ENCODE measurements at regions not wholly inside any gene's neighbourhood (a gene's known extent, or its start where the extent isn't known, plus 50 kb on each side); places are given as distances from the start of the nearest gene placed in this dataset.

DNA sequence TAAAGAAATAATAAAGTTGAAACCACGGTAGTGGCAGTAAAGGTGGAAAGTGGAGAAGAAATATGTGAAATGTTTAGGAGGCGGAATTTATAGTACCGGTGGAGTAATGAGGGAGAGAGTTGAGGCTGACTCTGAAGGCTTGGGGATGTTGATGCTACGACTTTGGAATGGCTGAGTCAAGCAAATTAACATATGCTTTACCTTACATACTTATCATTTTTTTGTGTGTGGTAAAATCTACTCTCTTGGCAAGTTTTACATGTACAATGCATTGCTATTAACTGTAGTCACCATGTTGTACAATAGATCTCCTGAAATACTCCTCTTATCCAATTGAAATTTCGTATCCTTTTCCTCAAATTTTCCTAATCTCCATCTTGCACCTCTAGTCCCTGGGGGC, 179.0 kb downstream of the TAF11L14 start:
- TF ChIP-seq, protein P1, sequence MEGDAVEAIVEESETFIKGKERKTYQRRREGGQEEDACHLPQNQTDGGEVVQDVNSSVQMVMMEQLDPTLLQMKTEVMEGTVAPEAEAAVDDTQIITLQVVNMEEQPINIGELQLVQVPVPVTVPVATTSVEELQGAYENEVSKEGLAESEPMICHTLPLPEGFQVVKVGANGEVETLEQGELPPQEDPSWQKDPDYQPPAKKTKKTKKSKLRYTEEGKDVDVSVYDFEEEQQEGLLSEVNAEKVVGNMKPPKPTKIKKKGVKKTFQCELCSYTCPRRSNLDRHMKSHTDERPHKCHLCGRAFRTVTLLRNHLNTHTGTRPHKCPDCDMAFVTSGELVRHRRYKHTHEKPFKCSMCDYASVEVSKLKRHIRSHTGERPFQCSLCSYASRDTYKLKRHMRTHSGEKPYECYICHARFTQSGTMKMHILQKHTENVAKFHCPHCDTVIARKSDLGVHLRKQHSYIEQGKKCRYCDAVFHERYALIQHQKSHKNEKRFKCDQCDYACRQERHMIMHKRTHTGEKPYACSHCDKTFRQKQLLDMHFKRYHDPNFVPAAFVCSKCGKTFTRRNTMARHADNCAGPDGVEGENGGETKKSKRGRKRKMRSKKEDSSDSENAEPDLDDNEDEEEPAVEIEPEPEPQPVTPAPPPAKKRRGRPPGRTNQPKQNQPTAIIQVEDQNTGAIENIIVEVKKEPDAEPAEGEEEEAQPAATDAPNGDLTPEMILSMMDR (optimal IDR thresholded peaks at IDR 0.05 in 1 of 3, IDR thresholded peaks at IDR 0.05 in 1 of 3, conservative IDR thresholded peaks at IDR 0.05 in 1 of 3; ENCODE audit: extremely low read depth in 1 of 3, insufficient read depth in 2 of 3, low read length in 3 of 3) = no peak
- no peak for TF ChIP-seq EZH2 (IDR thresholded peaks at IDR 0.05; ENCODE audit: low read length)
